ENCODE measurements at regions not wholly inside any gene's neighbourhood (a gene's known extent, or its start where the extent isn't known, plus 50 kb on each side); places are given as distances from the start of the nearest gene placed in this dataset.

DNA sequence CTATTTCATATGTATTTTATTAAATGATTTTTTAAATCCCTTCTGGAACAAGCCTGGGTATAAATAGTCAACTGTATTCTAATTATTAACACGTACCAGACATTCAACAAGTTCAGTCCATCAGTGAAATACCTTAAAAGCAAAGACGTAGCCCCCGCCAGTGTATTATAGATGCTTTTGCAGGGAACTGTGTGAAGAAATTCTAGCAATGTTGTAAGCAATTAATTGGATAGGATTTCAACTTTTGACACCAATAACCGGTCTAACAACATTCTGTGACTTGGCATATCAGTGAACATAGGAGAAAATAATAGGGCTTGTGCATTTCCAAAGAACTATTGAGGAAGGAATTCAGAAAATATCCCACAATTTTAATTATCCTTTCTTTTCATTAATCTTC lies 67.2 kb upstream of the TGFBR2 start:
- TF ChIP-seq RFX5 (IDR thresholded peaks at IDR 0.05; ENCODE audit: low read depth, low read length), result no peak
- TF ChIP-seq, protein P1, sequence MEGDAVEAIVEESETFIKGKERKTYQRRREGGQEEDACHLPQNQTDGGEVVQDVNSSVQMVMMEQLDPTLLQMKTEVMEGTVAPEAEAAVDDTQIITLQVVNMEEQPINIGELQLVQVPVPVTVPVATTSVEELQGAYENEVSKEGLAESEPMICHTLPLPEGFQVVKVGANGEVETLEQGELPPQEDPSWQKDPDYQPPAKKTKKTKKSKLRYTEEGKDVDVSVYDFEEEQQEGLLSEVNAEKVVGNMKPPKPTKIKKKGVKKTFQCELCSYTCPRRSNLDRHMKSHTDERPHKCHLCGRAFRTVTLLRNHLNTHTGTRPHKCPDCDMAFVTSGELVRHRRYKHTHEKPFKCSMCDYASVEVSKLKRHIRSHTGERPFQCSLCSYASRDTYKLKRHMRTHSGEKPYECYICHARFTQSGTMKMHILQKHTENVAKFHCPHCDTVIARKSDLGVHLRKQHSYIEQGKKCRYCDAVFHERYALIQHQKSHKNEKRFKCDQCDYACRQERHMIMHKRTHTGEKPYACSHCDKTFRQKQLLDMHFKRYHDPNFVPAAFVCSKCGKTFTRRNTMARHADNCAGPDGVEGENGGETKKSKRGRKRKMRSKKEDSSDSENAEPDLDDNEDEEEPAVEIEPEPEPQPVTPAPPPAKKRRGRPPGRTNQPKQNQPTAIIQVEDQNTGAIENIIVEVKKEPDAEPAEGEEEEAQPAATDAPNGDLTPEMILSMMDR (conservative IDR thresholded peaks at IDR 0.05; ENCODE audit: low read depth, low read length), result no peak
- TF ChIP-seq, protein P2, sequence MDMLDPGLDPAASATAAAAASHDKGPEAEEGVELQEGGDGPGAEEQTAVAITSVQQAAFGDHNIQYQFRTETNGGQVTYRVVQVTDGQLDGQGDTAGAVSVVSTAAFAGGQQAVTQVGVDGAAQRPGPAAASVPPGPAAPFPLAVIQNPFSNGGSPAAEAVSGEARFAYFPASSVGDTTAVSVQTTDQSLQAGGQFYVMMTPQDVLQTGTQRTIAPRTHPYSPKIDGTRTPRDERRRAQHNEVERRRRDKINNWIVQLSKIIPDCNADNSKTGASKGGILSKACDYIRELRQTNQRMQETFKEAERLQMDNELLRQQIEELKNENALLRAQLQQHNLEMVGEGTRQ (IDR thresholded peaks at IDR 0.05; ENCODE audit: low read depth, low read length), result no peak
- TF ChIP-seq RAD21 (IDR thresholded peaks at IDR 0.05; ENCODE audit: low read length), result no peak
- TF ChIP-seq POLR2A (IDR thresholded peaks at IDR 0.05; ENCODE audit: low read depth, low read length), result no peak
- TF ChIP-seq MAZ (IDR thresholded peaks at IDR 0.05; ENCODE audit: borderline replicate concordance, low read depth, low read length), result no peak
- TF ChIP-seq RCOR1 (IDR thresholded peaks at IDR 0.05; ENCODE audit: insufficient replicate concordance, low read length), result no peak
- no peak for TF ChIP-seq CEBPB (IDR thresholded peaks at IDR 0.05; ENCODE audit: low read depth, low read length)
- no peak for TF ChIP-seq MAFK (IDR thresholded peaks at IDR 0.05; ENCODE audit: low read depth, low read length)
- TF ChIP-seq MXI1 (IDR thresholded peaks at IDR 0.05; ENCODE audit: borderline replicate concordance, low read depth, low read length), result no peak

All from IMR-90 (cell line).